Endothelial cell of umbilical vein (primary cell): ENCODE measurements at regions not wholly inside any gene's neighbourhood (a gene's known extent, or its start where the extent isn't known, plus 50 kb on each side); places are given as distances from the start of the nearest gene placed in this dataset.

Experiments used
- EZH2 ChIP-seq: IDR thresholded peaks from 2 replicates; pipeline ENCODE4 v1.6.1; 2012; ENCODE audit warnings: borderline replicate concordance, low read depth, mild to moderate bottlenecking, moderate library complexity, low read length, inconsistent platforms; ENCODE audit not compliant: severe bottlenecking
- FOS ChIP-seq: IDR thresholded peaks from 2 replicates; pipeline ENCODE4 v1.6.1; 2011; ENCODE audit warnings: mild to moderate bottlenecking, low read length, moderate library complexity, borderline replicate concordance; ENCODE audit not compliant: insufficient read depth
- JUN ChIP-seq: IDR thresholded peaks from 2 replicates; pipeline ENCODE4 v1.6.1; 2011; ENCODE audit warnings: borderline replicate concordance, low read depth; ENCODE audit not compliant: insufficient read length, insufficient read depth
- POLR2A ChIP-seq: IDR thresholded peaks from 2 replicates; pipeline ENCODE4 v1.6.1; 2012; ENCODE audit warnings: low read depth, mild to moderate bottlenecking, control low read depth, low read length
- POLR2AphosphoS5 ChIP-seq: IDR thresholded peaks from 2 replicates; pipeline ENCODE4 v1.6.1; 2012; ENCODE audit warnings: low read depth, mild to moderate bottlenecking, control low read depth, low read length, moderate library complexity; ENCODE audit not compliant: insufficient read depth
- TF ChIP-seq, protein P1 (sequence below), 2 donors: IDR thresholded peaks; 1 replicate in 1 of 2; 2 replicates in 1 of 2; pipeline ENCODE4 v1.5.1; 2011; ENCODE audit warnings: low read length in 2 of 2, mild to moderate bottlenecking in 2 of 2, moderate library complexity in 2 of 2, control low read depth in 1 of 2, inconsistent platforms in 1 of 2, low read depth in 1 of 2; ENCODE audit not compliant: insufficient read depth in 1 of 2; ENCODE audit errors: extremely low read depth in 1 of 2
- TF ChIP-seq, protein P2 (sequence below): IDR thresholded peaks from 2 replicates; pipeline ENCODE4 v1.6.1; 2011; ENCODE audit not compliant: insufficient read depth, insufficient read length

DNA sequence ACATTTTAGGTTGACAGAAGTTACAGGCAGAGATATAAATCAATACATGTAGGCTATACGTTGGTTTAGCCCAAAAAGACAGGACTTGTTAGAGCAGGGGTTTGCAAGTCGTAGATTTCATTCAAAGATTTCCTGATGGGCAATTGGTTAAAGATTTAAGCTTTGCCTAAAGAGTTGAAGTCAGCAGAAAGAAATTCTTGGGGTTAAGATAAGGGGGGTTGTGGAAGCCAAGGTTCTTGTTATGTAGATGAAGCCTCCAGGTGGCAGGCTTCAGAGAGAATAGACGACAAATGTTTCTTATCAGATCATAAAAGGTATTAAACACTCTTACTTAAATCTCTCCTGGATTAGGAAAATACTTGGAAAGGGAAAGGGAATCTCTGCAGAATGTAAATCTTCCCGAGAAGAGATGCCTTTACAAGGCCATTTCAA is 510.8 kb downstream of the TMTC2 start:
- TF ChIP-seq POLR2A (no peak), EZH2 (no peak), FOS (no peak), JUN (no peak), POLR2AphosphoS5 (no peak)
- TF ChIP-seq, protein P1, sequence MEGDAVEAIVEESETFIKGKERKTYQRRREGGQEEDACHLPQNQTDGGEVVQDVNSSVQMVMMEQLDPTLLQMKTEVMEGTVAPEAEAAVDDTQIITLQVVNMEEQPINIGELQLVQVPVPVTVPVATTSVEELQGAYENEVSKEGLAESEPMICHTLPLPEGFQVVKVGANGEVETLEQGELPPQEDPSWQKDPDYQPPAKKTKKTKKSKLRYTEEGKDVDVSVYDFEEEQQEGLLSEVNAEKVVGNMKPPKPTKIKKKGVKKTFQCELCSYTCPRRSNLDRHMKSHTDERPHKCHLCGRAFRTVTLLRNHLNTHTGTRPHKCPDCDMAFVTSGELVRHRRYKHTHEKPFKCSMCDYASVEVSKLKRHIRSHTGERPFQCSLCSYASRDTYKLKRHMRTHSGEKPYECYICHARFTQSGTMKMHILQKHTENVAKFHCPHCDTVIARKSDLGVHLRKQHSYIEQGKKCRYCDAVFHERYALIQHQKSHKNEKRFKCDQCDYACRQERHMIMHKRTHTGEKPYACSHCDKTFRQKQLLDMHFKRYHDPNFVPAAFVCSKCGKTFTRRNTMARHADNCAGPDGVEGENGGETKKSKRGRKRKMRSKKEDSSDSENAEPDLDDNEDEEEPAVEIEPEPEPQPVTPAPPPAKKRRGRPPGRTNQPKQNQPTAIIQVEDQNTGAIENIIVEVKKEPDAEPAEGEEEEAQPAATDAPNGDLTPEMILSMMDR (IDR thresholded peaks at IDR 0.05; ENCODE audit: extremely low read depth in 1 of 2, insufficient read depth in 1 of 2, low read depth in 1 of 2, low read length in 2 of 2): no peak
- TF ChIP-seq, protein P2, sequence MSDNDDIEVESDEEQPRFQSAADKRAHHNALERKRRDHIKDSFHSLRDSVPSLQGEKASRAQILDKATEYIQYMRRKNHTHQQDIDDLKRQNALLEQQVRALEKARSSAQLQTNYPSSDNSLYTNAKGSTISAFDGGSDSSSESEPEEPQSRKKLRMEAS: no peak
